GM18861 (cell line): ENCODE measurements at regions not wholly inside any gene's neighbourhood (a gene's known extent, or its start where the extent isn't known, plus 50 kb on each side); places are given as distances from the start of the nearest gene placed in this dataset.

Source experiments
- ATAC-seq: cut with Tn5 transposase; IDR thresholded peaks from one replicate; pipeline ENCODE4 v1.9.1; 2021; ENCODE audit not compliant: unreplicated experiment

- no peak for ATAC-seq
These were observed 106.5 kb upstream of the DAB1 start for GRCh38 chr1:57530206-57530910.

- no peak for ATAC-seq
These were observed 98.7 kb upstream of the DAB1 start for GRCh38 chr1:57522575-57522974.

- ATAC-seq, result no peak
These were observed 97.1 kb upstream of the DAB1 start for GRCh38 chr1:57520743-57521515.

- ATAC-seq, result no peak
These were observed 94.6 kb upstream of the DAB1 start for GRCh38 chr1:57518496-57518895.

- no peak for ATAC-seq
These were observed 93.9 kb upstream of the DAB1 start for GRCh38 chr1:57517587-57518374.

GRCh38 chr1:57512386-57512785 lies 88.5 kb upstream of the DAB1 start:
- ATAC-seq, result no peak

GRCh38 chr1:57506941-57507340 lies 83.1 kb upstream of the DAB1 start:
- ATAC-seq, result no peak

GRCh38 chr1:57503337-57503736 lies 79.5 kb upstream of the DAB1 start:
- no peak for ATAC-seq

GRCh38 chr1:57500136-57500830 lies 76.4 kb upstream of the DAB1 start:
- no peak for ATAC-seq

GRCh38 chr1:57494530-57495079 lies 70.7 kb upstream of the DAB1 start:
- ATAC-seq, result no peak

- no peak for ATAC-seq
These were observed 68.8 kb upstream of the DAB1 start for GRCh38 chr1:57492586-57493226.

GRCh38 chr1:57489358-57490036 lies 65.6 kb upstream of the DAB1 start:
- ATAC-seq, result no peak

- no peak for ATAC-seq
These were observed 61.8 kb upstream of the DAB1 start for GRCh38 chr1:57485643-57486042.

GRCh38 chr1:57483954-57484353 lies 60.1 kb upstream of the DAB1 start:
- no peak for ATAC-seq

- ATAC-seq, result no peak
These were observed 55.6 kb upstream of the DAB1 start for GRCh38 chr1:57479471-57479870.

GRCh38 chr1:57475366-57475765 lies 51.5 kb upstream of the DAB1 start:
- no peak for ATAC-seq

GRCh38 chr1:57474137-57474750 lies 50.4 kb upstream of the DAB1 start:
- no peak for ATAC-seq
